ENCODE measurements at regions not wholly inside any gene's neighbourhood (a gene's known extent, or its start where the extent isn't known, plus 50 kb on each side); places are given as distances from the start of the nearest gene placed in this dataset.

DNA sequence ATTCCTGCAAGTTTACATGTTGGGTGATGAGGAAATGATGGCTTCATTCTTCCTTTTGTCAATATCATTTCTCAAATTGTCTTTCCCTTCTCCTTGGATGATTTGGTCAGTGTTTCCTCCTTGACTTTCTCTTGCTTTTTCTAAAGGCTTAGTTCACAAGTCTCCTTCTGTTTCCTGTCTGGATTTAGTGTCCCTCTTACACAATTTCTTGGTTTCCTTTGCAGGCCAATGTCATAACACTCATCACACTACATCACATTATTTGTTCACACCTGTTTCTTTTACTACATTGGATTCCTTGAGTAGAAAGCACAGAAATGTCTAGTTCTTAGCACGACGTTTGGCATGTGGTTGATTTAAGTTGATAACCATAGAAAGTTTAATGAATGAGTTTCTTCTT is 490.7 kb downstream of the TDRD3 start:
- TF ChIP-seq, protein P1, sequence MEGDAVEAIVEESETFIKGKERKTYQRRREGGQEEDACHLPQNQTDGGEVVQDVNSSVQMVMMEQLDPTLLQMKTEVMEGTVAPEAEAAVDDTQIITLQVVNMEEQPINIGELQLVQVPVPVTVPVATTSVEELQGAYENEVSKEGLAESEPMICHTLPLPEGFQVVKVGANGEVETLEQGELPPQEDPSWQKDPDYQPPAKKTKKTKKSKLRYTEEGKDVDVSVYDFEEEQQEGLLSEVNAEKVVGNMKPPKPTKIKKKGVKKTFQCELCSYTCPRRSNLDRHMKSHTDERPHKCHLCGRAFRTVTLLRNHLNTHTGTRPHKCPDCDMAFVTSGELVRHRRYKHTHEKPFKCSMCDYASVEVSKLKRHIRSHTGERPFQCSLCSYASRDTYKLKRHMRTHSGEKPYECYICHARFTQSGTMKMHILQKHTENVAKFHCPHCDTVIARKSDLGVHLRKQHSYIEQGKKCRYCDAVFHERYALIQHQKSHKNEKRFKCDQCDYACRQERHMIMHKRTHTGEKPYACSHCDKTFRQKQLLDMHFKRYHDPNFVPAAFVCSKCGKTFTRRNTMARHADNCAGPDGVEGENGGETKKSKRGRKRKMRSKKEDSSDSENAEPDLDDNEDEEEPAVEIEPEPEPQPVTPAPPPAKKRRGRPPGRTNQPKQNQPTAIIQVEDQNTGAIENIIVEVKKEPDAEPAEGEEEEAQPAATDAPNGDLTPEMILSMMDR (conservative IDR thresholded peaks at IDR 0.05; ENCODE audit: low read length) = no peak
- no peak for TF ChIP-seq EZH2phosphoT487 (IDR thresholded peaks at IDR 0.05; ENCODE audit: borderline replicate concordance, low read depth, low read length)
